BJ (cell line): ENCODE measurements at regions not wholly inside any gene's neighbourhood (a gene's known extent, or its start where the extent isn't known, plus 50 kb on each side); places are given as distances from the start of the nearest gene placed in this dataset.

ENCODE experiments used
- CTCF ChIA-PET: fragments of 350-600 bp; formaldehyde crosslinking; extraction: SDS; loops from one replicate; lab custom pipeline; 2021; ENCODE audit warnings: antibody characterized with exemption, inconsistent platforms; lab: Yijun Ruan, JAX
- POLR2A ChIA-PET: fragments of 300-600 bp; sonication (Branson Sonifier 250); formaldehyde crosslinking; extraction: SDS; loops from one replicate; lab custom pipeline; 2021; ENCODE audit warnings: antibody characterized with exemption; lab: Charles Lee
- DNase-seq: peaks from one replicate; pipeline ENCODE4 v3.0.0-alpha.2; 2011; ENCODE audit warnings: low read depth
- H3K27me3 ChIP-seq: 2 replicates; pipeline ENCODE4 v1.6.0; 2011; ENCODE audit warnings: low read length; ENCODE audit not compliant: control insufficient read depth, insufficient read depth
- H3K36me3 ChIP-seq: 2 replicates; pipeline ENCODE4 v1.5.1; 2011; ENCODE audit warnings: low read length; ENCODE audit not compliant: control insufficient read depth, insufficient read depth
- H3K4me3 ChIP-seq: 2 replicates; pipeline ENCODE4 v1.5.1; 2011; ENCODE audit warnings: low read depth, mild to moderate bottlenecking, control low read depth, low read length
- CTCF ChIP-seq: IDR thresholded peaks from 2 replicates; pipeline ENCODE4 v1.5.1; 2011; ENCODE audit warnings: low read depth, mild to moderate bottlenecking, control low read depth, inconsistent platforms, low read length, moderate library complexity; ENCODE audit not compliant: insufficient read depth

GRCh38 chr14:29126865-29127264, 360.3 kb downstream of the FOXG1 start:
- no peak for TF ChIP-seq CTCF
- Histone ChIP-seq H3K27me3 (no peaks in the 10 kb centered on the region), H3K4me3 (no peak overlapping the region), H3K36me3 (no peaks in the 10 kb centered on the region)
- POLR2A ChIA-PET, result no interaction called here
- no peak for DNase-seq
- CTCF ChIA-PET, result interaction anchor here (0.6 kb wide), 1 partner anchor 26 kb away, joined by 3 read pairs; no protein-coding TSS in a partner anchor

GRCh38 chr14:29140016-29140415, 373.4 kb downstream of the FOXG1 start:
- Histone ChIP-seq H3K36me3 (no peaks in the 10 kb centered on the region), H3K4me3 (no peak overlapping the region), H3K27me3 (no peaks in the 10 kb centered on the region)
- TF ChIP-seq CTCF, result no peak
- ChIA-PET POLR2A (no interaction called here), CTCF (interaction anchor here (1.6 kb wide), 1 partner anchor 83 kb away, joined by 5 read pairs; no protein-coding TSS in a partner anchor)
- no peak for DNase-seq

- ChIA-PET CTCF (interaction anchor here (0.8 kb wide), 1 partner anchor 14 kb away, joined by 3 read pairs; no protein-coding TSS in a partner anchor), POLR2A (interaction anchor here (0.6 kb wide), 2 partner anchors 119 to 216 kb away, joined by 3 to 8 read pairs; no protein-coding TSS in a partner anchor)
- no peak overlapping the region for H3K4me3 ChIP-seq
- no peak for TF ChIP-seq CTCF
- H3K27me3 ChIP-seq, result no peaks in the 10 kb centered on the region
- no peaks in the 10 kb centered on the region for H3K36me3 ChIP-seq
- peak; percentile 99 for DNase-seq
Measured at GRCh38 chr14:29144621-29145020, 378.0 kb downstream of the FOXG1 start.

GRCh38 chr14:29148221-29148620, 381.6 kb downstream of the FOXG1 start:
- Histone ChIP-seq H3K27me3 (no peaks in the 10 kb centered on the region), H3K4me3 (no peak overlapping the region), H3K36me3 (no peaks in the 10 kb centered on the region)
- ChIA-PET CTCF (no interaction called here), POLR2A (no interaction called here)
- TF ChIP-seq CTCF, result no peak
- DNase-seq, result no peak

GRCh38 chr14:29149798-29150197, 383.2 kb downstream of the FOXG1 start:
- H3K36me3 ChIP-seq, result no peaks in the 10 kb centered on the region
- TF ChIP-seq CTCF, result no peak
- no peaks in the 10 kb centered on the region for H3K27me3 ChIP-seq
- ChIA-PET CTCF (no interaction called here), POLR2A (no interaction called here)
- H3K4me3 ChIP-seq, result no peak overlapping the region
- no peak for DNase-seq
